ENCODE measurements at regions not wholly inside any gene's neighbourhood (a gene's known extent, or its start where the extent isn't known, plus 50 kb on each side); places are given as distances from the start of the nearest gene placed in this dataset.

DNA sequence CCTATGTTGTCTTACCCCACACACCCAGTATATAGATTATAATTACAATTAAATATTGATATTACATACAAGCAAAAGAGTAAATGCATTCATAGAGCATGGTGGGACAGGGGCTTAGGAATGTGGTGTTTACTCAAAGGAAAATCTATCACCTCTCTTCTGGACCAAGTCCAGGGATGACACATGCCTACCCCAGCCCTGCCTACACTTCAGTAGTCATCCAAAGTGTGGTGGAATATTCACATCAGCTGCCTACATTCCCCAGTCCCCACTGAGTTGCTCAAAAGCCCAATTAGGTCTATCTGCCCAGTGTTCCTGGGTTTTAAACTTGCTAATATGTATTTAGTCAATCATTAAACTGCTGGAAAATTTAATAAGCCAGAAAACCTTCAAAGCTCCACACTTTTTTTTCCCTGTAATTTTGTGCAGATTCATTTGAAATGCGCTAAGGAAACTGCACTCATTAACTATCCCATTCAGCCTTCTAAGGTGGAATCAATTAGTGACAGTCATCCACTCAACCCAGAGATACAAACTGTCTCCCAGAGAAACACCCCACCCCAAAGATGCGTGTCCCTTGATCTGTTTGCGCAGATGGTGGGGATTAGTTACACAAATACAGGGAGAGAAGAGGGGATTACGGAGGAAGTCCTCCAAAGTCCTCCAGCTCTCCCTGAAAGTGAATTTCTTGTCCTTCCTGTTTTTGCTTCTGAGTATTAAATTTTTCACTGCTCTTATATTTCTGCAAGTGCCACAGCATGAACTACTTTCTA is 91.7 kb upstream of the KDR start:
- TF ChIP-seq, protein P1, sequence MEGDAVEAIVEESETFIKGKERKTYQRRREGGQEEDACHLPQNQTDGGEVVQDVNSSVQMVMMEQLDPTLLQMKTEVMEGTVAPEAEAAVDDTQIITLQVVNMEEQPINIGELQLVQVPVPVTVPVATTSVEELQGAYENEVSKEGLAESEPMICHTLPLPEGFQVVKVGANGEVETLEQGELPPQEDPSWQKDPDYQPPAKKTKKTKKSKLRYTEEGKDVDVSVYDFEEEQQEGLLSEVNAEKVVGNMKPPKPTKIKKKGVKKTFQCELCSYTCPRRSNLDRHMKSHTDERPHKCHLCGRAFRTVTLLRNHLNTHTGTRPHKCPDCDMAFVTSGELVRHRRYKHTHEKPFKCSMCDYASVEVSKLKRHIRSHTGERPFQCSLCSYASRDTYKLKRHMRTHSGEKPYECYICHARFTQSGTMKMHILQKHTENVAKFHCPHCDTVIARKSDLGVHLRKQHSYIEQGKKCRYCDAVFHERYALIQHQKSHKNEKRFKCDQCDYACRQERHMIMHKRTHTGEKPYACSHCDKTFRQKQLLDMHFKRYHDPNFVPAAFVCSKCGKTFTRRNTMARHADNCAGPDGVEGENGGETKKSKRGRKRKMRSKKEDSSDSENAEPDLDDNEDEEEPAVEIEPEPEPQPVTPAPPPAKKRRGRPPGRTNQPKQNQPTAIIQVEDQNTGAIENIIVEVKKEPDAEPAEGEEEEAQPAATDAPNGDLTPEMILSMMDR (IDR thresholded peaks at IDR 0.05; ENCODE audit: poor library complexity) = no peak
- no peak for TF ChIP-seq EZH2 (IDR thresholded peaks at IDR 0.05; ENCODE audit: borderline replicate concordance)
- TF ChIP-seq EZH2phosphoT487 (IDR thresholded peaks at IDR 0.05; ENCODE audit: low read depth, severe bottlenecking, unreplicated experiment) = no peak

Measured in hepatocyte (in vitro differentiated cells).